Neural progenitor cell (in vitro differentiated cells): ENCODE measurements at regions not wholly inside any gene's neighbourhood (a gene's known extent, or its start where the extent isn't known, plus 50 kb on each side); places are given as distances from the start of the nearest gene placed in this dataset.

Experiments
- DNase-seq: peaks from one replicate; pipeline ENCODE4 v3.0.0-alpha.2; 2016; ENCODE audit warnings: low spot score
- H2AFZ ChIP-seq: fragments of 200-600 bp; sonication (generic); replicated peaks from 2 replicates; pipeline ENCODE4 v1.6.1; 2016; ENCODE audit warnings: antibody characterized with exemption
- H3F3A ChIP-seq: fragments of 200-600 bp; sonication (generic); 2 replicates; pipeline ENCODE4 v1.6.1; 2016; ENCODE audit warnings: antibody characterized with exemption, low read depth
- H3K27ac ChIP-seq: fragments of 200-600 bp; sonication (generic); 2 replicates; pipeline ENCODE4 v1.5.1; 2016; ENCODE audit warnings: mild to moderate bottlenecking
- H3K27me3 ChIP-seq: fragments of 200-600 bp; sonication (generic); 2 replicates; pipeline ENCODE4 v1.6.1; 2016; ENCODE audit warnings: mild to moderate bottlenecking, moderate library complexity
- H3K36me3 ChIP-seq: fragments of 200-600 bp; sonication (generic); 2 replicates; pipeline ENCODE4 v1.5.1; 2016
- H3K4me1 ChIP-seq: fragments of 200-600 bp; sonication (generic); 2 replicates; pipeline ENCODE4 v1.6.1; 2016; ENCODE audit warnings: mixed run types
- H3K4me2 ChIP-seq: fragments of 200-600 bp; sonication (generic); 2 replicates; pipeline ENCODE4 v1.6.1; 2016
- H3K4me3 ChIP-seq: fragments of 200-600 bp; sonication (generic); 2 replicates; pipeline ENCODE4 v1.5.1; 2016
- H3K79me2 ChIP-seq: fragments of 200-600 bp; sonication (generic); 2 replicates; pipeline ENCODE4 v1.6.1; 2016; ENCODE audit warnings: low read depth
- H3K9ac ChIP-seq: fragments of 200-600 bp; sonication (generic); 2 replicates; pipeline ENCODE4 v1.6.1; 2016
- H3K9me3 ChIP-seq: fragments of 200-600 bp; sonication (generic); 2 replicates; pipeline ENCODE4 v1.5.1; 2016; ENCODE audit warnings: low read depth
- H4K20me1 ChIP-seq: fragments of 200-600 bp; sonication (generic); 2 replicates; pipeline ENCODE4 v1.6.1; 2016; ENCODE audit warnings: low read depth
- H3K27ac Mint-ChIP-seq: 3 replicates; pipeline ENCODE4 v1.8.0; 2021; ENCODE audit warnings: mixed read lengths
- H3K27me3 Mint-ChIP-seq: 2 replicates; pipeline ENCODE4 v1.8.0; 2022; ENCODE audit warnings: low read depth, mild to moderate bottlenecking, inconsistent platforms, moderate library complexity, mixed read lengths; ENCODE audit not compliant: insufficient read depth
- H3K36me3 Mint-ChIP-seq: 3 replicates; pipeline ENCODE4 v1.8.0; 2021; ENCODE audit warnings: mixed read lengths
- H3K4me1 Mint-ChIP-seq: 3 replicates; pipeline ENCODE4 v1.8.0; 2021; ENCODE audit warnings: mixed read lengths
- H3K4me3 Mint-ChIP-seq: 3 replicates; pipeline ENCODE4 v1.8.0; 2021; ENCODE audit warnings: mild to moderate bottlenecking, moderate library complexity, mixed read lengths
- H3K9me3 Mint-ChIP-seq: 3 replicates; pipeline ENCODE4 v1.8.0; 2020; ENCODE audit warnings: mixed read lengths
- EZH2 ChIP-seq: fragments of 200-600 bp; sonication (generic); IDR thresholded peaks from 2 replicates; pipeline ENCODE4 v1.6.1; 2017; ENCODE audit warnings: antibody characterized with exemption, mild to moderate bottlenecking, moderate library complexity
- EZH2phosphoT487 ChIP-seq: fragments of 200-600 bp; sonication (generic); IDR thresholded peaks from 2 replicates; pipeline ENCODE4 v1.6.1; 2017; ENCODE audit warnings: antibody characterized with exemption
- TF ChIP-seq, protein P1 (sequence below): fragments of 200-600 bp; sonication (generic); IDR thresholded peaks from 2 replicates; pipeline ENCODE4 v1.5.1; 2017; ENCODE audit warnings: antibody characterized with exemption, mild to moderate bottlenecking

DNA sequence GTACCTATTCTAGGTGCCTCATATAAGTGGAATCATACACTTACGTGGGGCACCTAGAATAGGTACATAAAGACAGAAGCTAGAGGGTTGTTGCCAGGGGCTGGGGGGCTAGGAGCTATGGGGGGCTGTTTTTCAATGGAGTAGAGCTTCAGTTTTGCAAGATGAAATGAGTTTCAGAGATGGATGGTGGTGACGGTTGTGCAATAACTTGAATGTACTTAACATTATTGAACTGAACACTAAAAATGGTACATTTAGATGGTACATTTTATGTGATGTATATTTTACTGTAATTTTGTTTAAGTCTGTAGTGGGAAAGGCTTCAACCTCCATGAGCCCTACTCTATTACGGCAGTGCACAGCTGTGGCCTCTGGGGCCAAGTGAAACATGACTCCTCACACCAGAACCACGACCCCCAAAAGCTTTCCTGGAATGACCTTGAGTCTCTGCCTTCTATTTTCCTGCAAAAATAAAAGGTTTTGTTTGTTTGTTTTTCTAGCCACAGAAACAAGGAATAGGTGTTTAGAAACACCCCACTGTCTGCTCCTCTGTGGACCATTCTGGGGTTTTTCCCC is 147.3 kb upstream of the PLXNA4 start:
- peaks cover 19% of the 10 kb centered on the region for H3K9me3 Mint-ChIP-seq
- no peak overlapping the region for H3K4me2 ChIP-seq
- no peak for DNase-seq
- no peaks in the 10 kb centered on the region for H3K4me1 ChIP-seq
- H3K4me3 ChIP-seq = no peak overlapping the region
- no peaks in the 10 kb centered on the region for H3K27me3 ChIP-seq
- H3K9ac ChIP-seq = no peak overlapping the region
- H3K4me3 Mint-ChIP-seq = no peak overlapping the region
- no peak overlapping the region for H2AFZ ChIP-seq
- TF ChIP-seq, protein P1, sequence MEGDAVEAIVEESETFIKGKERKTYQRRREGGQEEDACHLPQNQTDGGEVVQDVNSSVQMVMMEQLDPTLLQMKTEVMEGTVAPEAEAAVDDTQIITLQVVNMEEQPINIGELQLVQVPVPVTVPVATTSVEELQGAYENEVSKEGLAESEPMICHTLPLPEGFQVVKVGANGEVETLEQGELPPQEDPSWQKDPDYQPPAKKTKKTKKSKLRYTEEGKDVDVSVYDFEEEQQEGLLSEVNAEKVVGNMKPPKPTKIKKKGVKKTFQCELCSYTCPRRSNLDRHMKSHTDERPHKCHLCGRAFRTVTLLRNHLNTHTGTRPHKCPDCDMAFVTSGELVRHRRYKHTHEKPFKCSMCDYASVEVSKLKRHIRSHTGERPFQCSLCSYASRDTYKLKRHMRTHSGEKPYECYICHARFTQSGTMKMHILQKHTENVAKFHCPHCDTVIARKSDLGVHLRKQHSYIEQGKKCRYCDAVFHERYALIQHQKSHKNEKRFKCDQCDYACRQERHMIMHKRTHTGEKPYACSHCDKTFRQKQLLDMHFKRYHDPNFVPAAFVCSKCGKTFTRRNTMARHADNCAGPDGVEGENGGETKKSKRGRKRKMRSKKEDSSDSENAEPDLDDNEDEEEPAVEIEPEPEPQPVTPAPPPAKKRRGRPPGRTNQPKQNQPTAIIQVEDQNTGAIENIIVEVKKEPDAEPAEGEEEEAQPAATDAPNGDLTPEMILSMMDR = no peak
- no peak for TF ChIP-seq EZH2phosphoT487
- TF ChIP-seq EZH2 = no peak
- H3K9me3 ChIP-seq = peaks cover 7% of the 10 kb centered on the region
- H3K27me3 Mint-ChIP-seq = peaks cover 3% of the 10 kb centered on the region
- H3F3A ChIP-seq = no peaks in the 10 kb centered on the region
- H3K79me2 ChIP-seq = no peaks in the 10 kb centered on the region
- H3K36me3 ChIP-seq = no peaks in the 10 kb centered on the region
- no peaks in the 10 kb centered on the region for H4K20me1 ChIP-seq
- no peak overlapping the region for H3K27ac Mint-ChIP-seq
- H3K4me1 Mint-ChIP-seq = peaks cover 9% of the 10 kb centered on the region
- H3K27ac ChIP-seq = no peak overlapping the region
- H3K36me3 Mint-ChIP-seq = no peaks in the 10 kb centered on the region

DNA sequence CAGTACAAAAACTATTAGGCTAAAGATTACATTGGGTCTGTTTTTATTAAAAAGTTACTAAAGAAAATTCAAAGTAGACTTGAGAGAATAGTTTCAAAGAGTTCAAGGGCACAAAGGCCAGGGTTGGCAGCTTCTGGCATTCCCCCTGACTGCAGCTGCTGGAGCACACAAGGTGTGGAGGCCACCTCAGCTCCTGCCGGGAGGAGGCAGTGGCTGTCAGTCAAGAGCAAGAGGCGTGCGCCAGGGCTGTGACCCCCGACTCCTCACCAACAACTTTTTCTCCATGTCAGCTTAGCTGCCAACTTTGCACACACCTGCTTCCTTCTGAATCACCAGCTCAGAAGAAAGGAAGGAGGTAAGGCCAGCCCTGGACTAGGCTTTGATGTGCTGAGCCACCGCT is 144.6 kb upstream of the PLXNA4 start:
- H3K79me2 ChIP-seq = no peaks in the 10 kb centered on the region
- H3K4me2 ChIP-seq = no peak overlapping the region
- H3K4me1 ChIP-seq = no peaks in the 10 kb centered on the region
- Mint-ChIP-seq H3K4me1 (peaks cover 9% of the 10 kb centered on the region), H3K36me3 (no peaks in the 10 kb centered on the region), H3K9me3 (peaks cover 21% of the 10 kb centered on the region), H3K27ac (no peak overlapping the region), H3K27me3 (peaks cover 3% of the 10 kb centered on the region), H3K4me3 (no peak overlapping the region)
- no peaks in the 10 kb centered on the region for H4K20me1 ChIP-seq
- no peaks in the 10 kb centered on the region for H3K27me3 ChIP-seq
- H3K27ac ChIP-seq = no peak overlapping the region
- TF ChIP-seq, protein P1 = no peak
- no peak for TF ChIP-seq EZH2
- TF ChIP-seq EZH2phosphoT487 = no peak
- H3K4me3 ChIP-seq = no peak overlapping the region
- H3K9me3 ChIP-seq = peaks cover 7% of the 10 kb centered on the region
- DNase-seq = no peak
- H2AFZ ChIP-seq = no peak overlapping the region
- H3K9ac ChIP-seq = no peak overlapping the region
- H3F3A ChIP-seq = no peaks in the 10 kb centered on the region
- H3K36me3 ChIP-seq = no peaks in the 10 kb centered on the region

DNA sequence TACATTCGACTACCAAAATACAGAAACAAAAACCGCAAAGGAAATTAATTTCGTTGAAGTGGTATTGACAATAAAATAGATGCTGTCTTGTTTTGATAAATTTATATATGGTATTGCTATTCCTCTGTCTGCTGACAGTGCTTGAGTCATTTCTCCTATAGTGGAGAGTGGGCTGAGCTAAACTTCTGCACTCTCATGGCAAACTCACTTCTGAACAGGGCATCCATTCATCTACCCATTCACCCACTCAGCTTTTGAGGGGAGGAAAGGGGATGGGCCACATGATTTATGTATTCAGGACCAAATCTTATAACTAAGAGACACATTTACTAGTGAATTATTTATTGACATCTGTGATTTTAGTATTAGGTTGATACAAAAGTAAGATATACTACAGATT is 137.6 kb upstream of the PLXNA4 start:
- Histone ChIP-seq H2AFZ (no peak overlapping the region), H3K9me3 (no peaks in the 10 kb centered on the region), H4K20me1 (no peaks in the 10 kb centered on the region), H3K27ac (no peak overlapping the region), H3K79me2 (no peaks in the 10 kb centered on the region), H3K4me1 (no peaks in the 10 kb centered on the region), H3K4me3 (no peak overlapping the region), H3K9ac (no peak overlapping the region), H3K4me2 (no peak overlapping the region), H3K27me3 (no peaks in the 10 kb centered on the region), H3K36me3 (no peaks in the 10 kb centered on the region), H3F3A (no peaks in the 10 kb centered on the region)
- H3K27me3 Mint-ChIP-seq = no peaks in the 10 kb centered on the region
- DNase-seq = no peak
- no peaks in the 10 kb centered on the region for H3K4me1 Mint-ChIP-seq
- no peak for TF ChIP-seq EZH2
- no peak for TF ChIP-seq EZH2phosphoT487
- TF ChIP-seq, protein P1 = no peak
- H3K4me3 Mint-ChIP-seq = no peak overlapping the region
- no peaks in the 10 kb centered on the region for H3K36me3 Mint-ChIP-seq
- peaks cover 4% of the 10 kb centered on the region for H3K9me3 Mint-ChIP-seq
- no peak overlapping the region for H3K27ac Mint-ChIP-seq
